ENCODE measurements at regions not wholly inside any gene's neighbourhood (a gene's known extent, or its start where the extent isn't known, plus 50 kb on each side); places are given as distances from the start of the nearest gene placed in this dataset.
"Not testable (repeated sequence)": the region's sequence is repeated elsewhere in the genome, so short reads cannot be mapped to it uniquely, and the experiment has no call there.

DNA sequence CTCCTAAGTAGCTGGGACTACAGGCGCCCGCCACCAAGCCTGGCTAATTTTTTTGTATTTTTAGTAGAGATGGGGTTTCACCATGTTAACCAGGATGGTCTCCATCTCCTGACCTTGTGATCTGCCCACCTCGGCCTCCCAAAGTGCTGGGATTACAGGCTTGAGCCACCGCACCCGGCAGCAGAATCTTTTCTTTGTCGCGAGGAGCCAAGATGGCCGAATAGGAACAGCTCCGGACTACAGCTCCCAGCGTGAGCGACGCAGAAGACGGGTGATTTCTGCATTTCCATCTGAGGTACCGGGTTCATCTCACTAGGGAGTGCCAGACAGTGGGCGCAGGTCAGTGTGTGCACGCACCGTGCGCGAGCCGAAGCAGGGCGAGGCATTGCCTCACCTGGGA is 112.3 kb upstream of the ITGA6 start:
- H3K4me1 Mint-ChIP-seq; H3K27ac Mint-ChIP-seq; H3K9me3 Mint-ChIP-seq (ENCODE audit: low read depth); intact Hi-C loops (cut with DNase I, micrococcal nuclease); POLR2A ChIA-PET; H3K4me3 Mint-ChIP-seq; H3K27me3 Mint-ChIP-seq; DNase-seq; H3K36me3 Mint-ChIP-seq (ENCODE audit: low read depth); ATAC-seq: not testable (repeated sequence)
- CTCF ChIA-PET: interaction anchor here (0.6 kb wide), 1 partner anchor 36 kb away, joined by 3 read pairs; no protein-coding TSS in a partner anchor

GRCh38 chr2:172322049-172322448 is 105.3 kb upstream of the ITGA6 start:
- Mint-ChIP-seq H3K4me1 (no peaks in the 10 kb centered on the region), H3K36me3 (ENCODE audit: low read depth) (no peaks in the 10 kb centered on the region), H3K27ac (no peak overlapping the region), H3K4me3 (no peak overlapping the region), H3K27me3 (peaks cover 2% of the 10 kb centered on the region), H3K9me3 (ENCODE audit: low read depth) (peaks cover 2% of the 10 kb centered on the region)
- POLR2A ChIA-PET: no interaction called here
- DNase-seq (no peak), ATAC-seq (no peak)
- intact Hi-C loops (cut with DNase I, micrococcal nuclease): no loop called here
- CTCF ChIA-PET: no interaction called here

DNA sequence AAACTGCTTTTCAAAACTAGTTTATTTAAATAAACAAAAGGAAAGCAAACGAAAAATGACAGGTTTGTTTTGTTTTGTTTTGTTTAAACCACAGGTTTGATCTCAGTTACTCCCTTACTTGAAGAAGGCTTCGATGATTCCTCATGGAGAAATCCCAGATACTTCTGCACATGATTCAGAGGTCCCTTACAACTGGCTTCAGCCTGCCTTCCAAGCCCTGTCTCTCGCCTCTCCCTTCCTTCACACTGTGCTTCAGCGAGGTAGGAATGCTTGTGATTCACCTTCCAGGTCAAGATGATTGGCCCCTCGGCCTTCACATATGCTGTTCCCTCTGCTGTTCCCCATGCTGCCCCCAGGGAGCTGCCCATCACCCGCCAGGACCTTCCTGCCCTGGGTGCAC is 104.1 kb upstream of the ITGA6 start:
- ATAC-seq (no peak), DNase-seq (no peak)
- Mint-ChIP-seq H3K4me1 (no peaks in the 10 kb centered on the region), H3K9me3 (ENCODE audit: low read depth) (peaks cover 2% of the 10 kb centered on the region), H3K4me3 (no peak overlapping the region), H3K27ac (no peak overlapping the region), H3K27me3 (peaks cover 2% of the 10 kb centered on the region), H3K36me3 (ENCODE audit: low read depth) (no peaks in the 10 kb centered on the region)
- POLR2A ChIA-PET: no interaction called here
- intact Hi-C loops (cut with DNase I, micrococcal nuclease): no loop called here
- CTCF ChIA-PET: interaction anchor here (0.8 to 1.5 kb wide), 2 partner anchors 138 to 363 kb away, joined by 3 to 4 read pairs; no protein-coding TSS in a partner anchor

- Mint-ChIP-seq H3K27me3 (peaks cover 2% of the 10 kb centered on the region), H3K27ac (no peak overlapping the region), H3K4me1 (no peaks in the 10 kb centered on the region), H3K36me3 (ENCODE audit: low read depth) (no peaks in the 10 kb centered on the region), H3K9me3 (ENCODE audit: low read depth) (peaks cover 2% of the 10 kb centered on the region), H3K4me3 (no peak overlapping the region)
- intact Hi-C loops (cut with DNase I, micrococcal nuclease): no loop called here
- ATAC-seq (no peak), DNase-seq (no peak)
- ChIA-PET POLR2A (no interaction called here), CTCF (interaction anchor here (0.8 to 1.5 kb wide), 2 partner anchors 137 to 362 kb away, joined by 3 to 4 read pairs; no protein-coding TSS in a partner anchor)
Measured at GRCh38 chr2:172323861-172324597, 103.4 kb upstream of the ITGA6 start.

DNA sequence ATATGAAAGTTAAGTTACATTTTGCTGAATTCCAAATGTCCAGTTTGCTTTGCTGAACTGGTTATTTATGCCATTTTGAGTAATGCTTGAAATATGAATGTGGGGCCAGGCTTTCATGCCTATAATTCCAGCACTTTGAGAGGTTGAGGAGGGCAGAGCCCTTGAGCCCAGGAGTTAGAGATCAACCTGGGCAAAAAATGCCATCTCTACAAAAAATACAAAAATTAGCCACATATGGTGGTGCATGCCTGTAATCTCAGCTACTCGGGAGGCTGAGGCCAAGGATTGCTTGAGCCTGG is 101.2 kb upstream of the ITGA6 start:
- POLR2A ChIA-PET: no interaction called here

GRCh38 chr2:172328103-172328841 is 99.1 kb upstream of the ITGA6 start:
- H3K27ac Mint-ChIP-seq: no peak overlapping the region
- ChIA-PET CTCF (interaction anchor here (0.9 kb wide), 2 partner anchors 134 to 139 kb away, joined by 3 read pairs; no protein-coding TSS in a partner anchor), POLR2A (no interaction called here)
- peaks cover 9% of the 10 kb centered on the region for H3K4me1 Mint-ChIP-seq
- H3K9me3 Mint-ChIP-seq (ENCODE audit: low read depth): no peaks in the 10 kb centered on the region
- DNase-seq (no peak), ATAC-seq (no peak)
- H3K36me3 Mint-ChIP-seq (ENCODE audit: low read depth): no peaks in the 10 kb centered on the region
- no peak overlapping the region for H3K4me3 Mint-ChIP-seq
- intact Hi-C loops (cut with DNase I, micrococcal nuclease): no loop called here
- H3K27me3 Mint-ChIP-seq: peaks cover 2% of the 10 kb centered on the region

More for the DNA sequence above, 101.2 kb upstream of the ITGA6 start:
- DNase-seq (no peak), ATAC-seq (no peak)
- intact Hi-C loops (cut with DNase I, micrococcal nuclease): no loop called here
- Mint-ChIP-seq H3K27ac (no peak overlapping the region), H3K27me3 (peaks cover 2% of the 10 kb centered on the region), H3K36me3 (ENCODE audit: low read depth) (no peaks in the 10 kb centered on the region), H3K4me3 (no peak overlapping the region), H3K4me1 (peaks cover 9% of the 10 kb centered on the region), H3K9me3 (ENCODE audit: low read depth) (peaks cover 2% of the 10 kb centered on the region)
- CTCF ChIA-PET: no interaction called here

DNA sequence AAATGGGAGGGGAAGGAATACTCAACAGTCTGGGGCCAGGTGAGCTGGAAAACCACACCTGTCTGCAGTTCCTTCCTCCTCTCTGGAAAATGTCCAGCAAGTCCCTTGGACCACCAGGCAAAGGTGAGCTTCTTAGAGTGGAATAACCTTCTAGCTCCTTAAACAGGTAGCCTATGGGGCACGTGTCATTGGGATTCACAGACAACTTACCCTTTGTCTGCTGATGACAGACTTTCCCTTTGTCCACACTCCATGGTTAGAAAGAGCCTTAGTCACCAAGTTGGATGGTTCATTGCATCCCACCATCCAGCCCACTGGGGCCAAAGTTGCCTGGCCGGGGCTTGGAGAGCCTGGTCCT is 98.0 kb upstream of the ITGA6 start:
- H3K4me3 Mint-ChIP-seq: no peak overlapping the region
- POLR2A ChIA-PET: no interaction called here
- H3K9me3 Mint-ChIP-seq (ENCODE audit: low read depth): no peaks in the 10 kb centered on the region
- intact Hi-C loops (cut with DNase I, micrococcal nuclease): no loop called here
- DNase-seq (no peak), ATAC-seq (no peak)
- H3K4me1 Mint-ChIP-seq: peaks cover 9% of the 10 kb centered on the region
- H3K27me3 Mint-ChIP-seq: peaks cover under 1% of the 10 kb centered on the region
- no peak overlapping the region for H3K27ac Mint-ChIP-seq
- no peaks in the 10 kb centered on the region for H3K36me3 Mint-ChIP-seq (ENCODE audit: low read depth)
- CTCF ChIA-PET: interaction anchor here (0.7 to 0.9 kb wide), 4 partner anchors 10 to 138 kb away, joined by 3 to 4 read pairs (median 3); no protein-coding TSS in a partner anchor

- no peaks in the 10 kb centered on the region for H3K9me3 Mint-ChIP-seq (ENCODE audit: low read depth)
- no peak overlapping the region for H3K27ac Mint-ChIP-seq
- no peak for DNase-seq
- H3K36me3 Mint-ChIP-seq (ENCODE audit: low read depth): no peaks in the 10 kb centered on the region
- CTCF ChIA-PET: interaction anchor here (0.6 to 0.9 kb wide), 3 partner anchors 10 to 37 kb away, joined by 3 to 5 read pairs (median 4); no protein-coding TSS in a partner anchor
- POLR2A ChIA-PET: no interaction called here
- intact Hi-C loops (cut with DNase I, micrococcal nuclease): loop anchor here in 1 of 2 experiments (10.0 kb wide), 1 partner anchor 135 kb away; no protein-coding TSS in a partner anchor
- no peak overlapping the region for H3K4me3 Mint-ChIP-seq
- H3K4me1 Mint-ChIP-seq: peaks cover 9% of the 10 kb centered on the region
- H3K27me3 Mint-ChIP-seq: no peaks in the 10 kb centered on the region
- no peak for ATAC-seq
Measured at GRCh38 chr2:172329774-172330671, 97.4 kb upstream of the ITGA6 start.

DNA sequence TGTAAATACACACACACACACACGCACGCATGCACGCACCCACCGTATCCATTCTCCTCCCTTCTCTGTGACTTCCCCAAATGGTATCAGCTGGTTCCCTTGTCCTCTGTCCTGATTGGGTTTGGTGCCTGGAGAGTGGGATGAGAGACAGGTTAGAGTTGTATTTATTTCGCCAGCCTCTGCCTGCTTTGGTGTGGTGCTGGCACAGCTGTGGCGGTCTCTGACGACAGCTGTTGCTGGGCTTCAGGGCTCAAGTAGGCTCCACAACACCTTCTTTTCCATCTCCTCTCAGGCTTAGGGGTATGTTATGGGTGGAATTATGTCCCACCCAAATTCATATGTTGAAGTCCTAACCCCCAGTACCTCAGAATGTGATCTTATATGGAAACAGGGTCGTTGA is 94.9 kb upstream of the ITGA6 start:
- H3K36me3 Mint-ChIP-seq (ENCODE audit: low read depth): no peaks in the 10 kb centered on the region
- no peak overlapping the region for H3K27ac Mint-ChIP-seq
- no peaks in the 10 kb centered on the region for H3K9me3 Mint-ChIP-seq (ENCODE audit: low read depth)
- POLR2A ChIA-PET: no interaction called here
- H3K27me3 Mint-ChIP-seq: no peaks in the 10 kb centered on the region
- CTCF ChIA-PET: interaction anchor here (1.2 kb wide), 1 partner anchor 129 kb away, joined by 3 read pairs; no protein-coding TSS in a partner anchor
- no peak overlapping the region for H3K4me3 Mint-ChIP-seq
- no peak for ATAC-seq
- DNase-seq: no peak
- peaks cover 9% of the 10 kb centered on the region for H3K4me1 Mint-ChIP-seq
- intact Hi-C loops (cut with DNase I, micrococcal nuclease): loop anchor here in 1 of 2 experiments (10.0 kb wide), 1 partner anchor 132 kb away; no protein-coding TSS in a partner anchor

DNA sequence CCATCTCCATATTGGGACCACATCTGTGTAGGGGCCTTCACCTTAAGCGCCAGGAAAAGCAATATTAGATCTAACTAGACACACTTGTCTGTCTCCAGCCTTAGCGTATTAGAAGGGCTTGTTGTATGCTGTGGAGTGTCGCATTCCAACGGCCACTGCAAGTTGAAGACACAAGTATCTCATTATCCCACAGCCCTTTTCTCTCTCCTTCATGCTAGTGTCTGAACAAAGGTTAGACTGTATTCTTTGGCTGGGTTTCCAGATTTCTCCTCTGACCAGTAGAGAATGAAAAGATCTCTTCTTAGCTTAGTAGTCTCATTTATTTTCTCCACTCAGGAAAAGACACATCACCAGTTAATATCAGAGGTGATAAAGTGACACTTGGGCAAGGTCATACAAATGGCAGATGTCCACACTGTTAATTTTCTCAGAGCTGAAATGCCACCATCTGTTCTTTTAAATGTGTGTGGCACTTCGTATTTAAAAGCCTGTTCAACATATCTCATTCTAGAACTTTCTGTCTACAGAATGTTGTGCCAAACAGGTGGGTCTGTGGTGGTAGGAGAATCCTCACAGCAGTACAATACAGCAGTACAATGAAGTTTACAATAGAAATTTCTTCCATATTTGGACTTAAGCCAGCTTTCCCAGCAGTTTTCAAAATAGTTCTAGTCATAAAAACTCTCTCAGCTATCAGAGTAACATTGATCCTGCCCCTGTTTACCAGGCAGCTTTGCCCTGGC is 94.0 kb upstream of the ITGA6 start:
- no peaks in the 10 kb centered on the region for H3K36me3 Mint-ChIP-seq (ENCODE audit: low read depth)
- POLR2A ChIA-PET: no interaction called here
- H3K4me1 Mint-ChIP-seq: peaks cover 9% of the 10 kb centered on the region
- no peak for ATAC-seq
- CTCF ChIA-PET: interaction anchor here (1.2 kb wide), 1 partner anchor 128 kb away, joined by 3 read pairs; no protein-coding TSS in a partner anchor
- H3K27ac Mint-ChIP-seq: no peak overlapping the region
- no peak for DNase-seq
- H3K9me3 Mint-ChIP-seq (ENCODE audit: low read depth): no peaks in the 10 kb centered on the region
- no peaks in the 10 kb centered on the region for H3K27me3 Mint-ChIP-seq
- intact Hi-C loops (cut with DNase I, micrococcal nuclease): loop anchor here in 1 of 2 experiments (10.0 kb wide), 1 partner anchor 131 kb away; no protein-coding TSS in a partner anchor
- no peak overlapping the region for H3K4me3 Mint-ChIP-seq

GRCh38 chr2:172333978-172334330 is 93.4 kb upstream of the ITGA6 start:
- CTCF ChIA-PET: no interaction called here

More at GRCh38 chr2:172333978-172334330, 93.4 kb upstream of the ITGA6 start:
- no peak for DNase-seq
- H3K27ac Mint-ChIP-seq: no peak overlapping the region
- no peak for ATAC-seq
- intact Hi-C loops (cut with DNase I, micrococcal nuclease): loop anchor here in 1 of 2 experiments (10.0 kb wide), 1 partner anchor 131 kb away; no protein-coding TSS in a partner anchor
- H3K4me3 Mint-ChIP-seq: no peak overlapping the region
- no peaks in the 10 kb centered on the region for H3K9me3 Mint-ChIP-seq (ENCODE audit: low read depth)
- H3K27me3 Mint-ChIP-seq: no peaks in the 10 kb centered on the region
- H3K4me1 Mint-ChIP-seq: peaks cover 9% of the 10 kb centered on the region
- POLR2A ChIA-PET: no interaction called here
- H3K36me3 Mint-ChIP-seq (ENCODE audit: low read depth): no peaks in the 10 kb centered on the region

All from activated CD4-positive, alpha-beta T cell treated with anti-CD3 and anti-CD28 coated beads for 36 hours (primary cell).